KG1 (cell line): ENCODE measurements at regions not wholly inside any gene's neighbourhood (a gene's known extent, or its start where the extent isn't known, plus 50 kb on each side); places are given as distances from the start of the nearest gene placed in this dataset.

ENCODE experiments used
- DNase-seq: peaks from one replicate; lab custom pipeline; 2025; lab: John Stamatoyannopoulos, UW

DNA sequence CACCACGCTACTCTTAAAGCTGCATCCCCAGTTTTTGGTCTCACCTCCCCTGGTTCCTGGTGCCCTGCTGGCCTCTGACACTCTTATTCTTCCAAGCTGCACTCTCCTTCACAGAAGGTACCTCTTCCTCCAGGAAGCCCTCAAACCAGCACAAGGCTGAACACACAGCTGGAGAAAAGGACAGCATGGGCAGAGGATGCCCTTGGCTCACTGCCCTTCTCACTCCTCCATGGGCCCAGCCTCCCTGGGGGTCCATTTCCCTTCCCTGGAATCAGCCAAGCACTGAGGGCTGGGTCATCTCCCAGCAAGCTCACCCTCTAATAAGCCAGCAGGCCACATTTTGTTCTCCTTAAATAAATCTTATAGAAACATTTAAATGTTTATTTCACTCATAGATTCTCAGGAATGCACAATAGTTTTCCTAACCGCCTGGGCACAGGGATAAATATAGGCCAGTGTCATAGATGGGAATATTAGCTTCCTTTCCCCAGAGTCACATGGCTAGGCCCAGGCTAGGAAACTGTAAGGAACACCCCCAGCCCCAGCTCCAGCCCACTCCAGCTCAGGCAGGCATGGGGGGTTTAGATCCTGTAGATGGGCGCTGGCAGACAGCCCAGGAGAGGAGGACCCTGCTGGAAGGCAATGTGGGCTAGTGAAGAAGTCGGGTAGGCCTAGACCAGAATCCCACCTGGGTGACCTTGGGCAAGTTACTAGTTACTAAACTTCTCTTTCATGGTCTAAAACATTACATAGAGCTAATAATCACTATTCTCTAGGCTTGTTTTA, 51.5 kb downstream of the IRAG1 start:
- DNase-seq, result no peak

DNA sequence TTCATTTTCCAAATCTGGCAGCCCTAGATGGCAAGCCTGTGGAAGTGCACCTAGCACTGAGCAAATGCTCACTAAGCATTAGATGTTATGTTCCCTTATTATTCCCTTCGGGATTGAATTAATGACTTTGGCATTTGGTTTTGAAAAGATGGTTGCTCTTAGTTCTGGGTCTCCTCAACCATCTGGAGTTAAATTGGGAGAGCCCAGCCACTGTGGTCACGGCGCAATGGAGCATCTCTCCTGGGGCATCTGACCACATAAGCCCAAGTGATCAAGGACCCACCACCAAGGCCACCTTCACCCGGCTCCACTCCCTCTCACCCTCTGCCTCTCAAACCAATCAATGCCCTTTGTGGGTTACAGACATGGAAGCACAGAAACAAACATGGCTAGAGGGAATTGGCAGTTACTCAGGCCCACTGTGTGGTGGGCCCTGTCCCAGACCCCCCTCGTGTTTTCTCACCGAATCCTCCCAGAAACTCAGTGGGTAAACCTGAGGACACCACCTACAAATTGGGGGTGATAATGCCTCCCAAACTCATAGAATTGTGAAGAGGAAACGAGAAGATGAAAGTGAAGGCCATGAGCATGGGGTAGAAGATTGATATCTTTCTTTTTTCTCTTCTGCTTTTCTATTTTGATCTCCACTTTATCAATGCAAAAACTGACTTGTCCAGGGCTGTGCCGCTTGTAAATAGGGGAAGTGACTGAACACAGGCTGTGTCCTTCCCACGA, 52.2 kb downstream of the IRAG1 start:
- peak; percentile 34 for DNase-seq

- DNase-seq, result peak; percentile 26
These were observed 53.2 kb downstream of the IRAG1 start for GRCh38 chr11:10640308-10640707.

- DNase-seq, result no peak
These were observed 54.2 kb downstream of the IRAG1 start for GRCh38 chr11:10639350-10639749.

- DNase-seq, result no peak
These were observed 55.1 kb downstream of the IRAG1 start for GRCh38 chr11:10638316-10638925.

- DNase-seq, result no peak
These were observed 55.8 kb downstream of the IRAG1 start for GRCh38 chr11:10637731-10638151.

- no peak for DNase-seq
These were observed 59.1 kb downstream of the IRAG1 start for GRCh38 chr11:10634407-10634806.

DNA sequence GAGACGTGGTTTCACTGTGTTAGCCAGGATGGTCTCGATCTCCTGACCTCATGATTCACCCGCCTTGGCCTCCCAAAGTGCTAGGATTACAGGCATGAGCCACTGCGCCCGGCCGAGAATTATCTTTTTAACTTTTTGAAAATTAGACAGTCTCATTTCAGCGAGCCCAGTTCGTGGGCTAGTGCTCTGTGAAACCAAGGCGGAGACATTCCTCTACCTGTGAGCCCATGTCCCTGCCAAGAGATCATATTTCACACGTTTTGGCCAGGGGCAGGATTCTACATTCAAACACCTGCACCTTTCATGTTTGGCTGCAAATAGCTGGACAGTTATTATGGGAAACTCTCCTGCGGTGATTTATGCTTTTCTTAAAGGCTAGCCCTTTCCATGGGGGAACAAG, 60.3 kb downstream of the IRAG1 start:
- no peak for DNase-seq

DNA sequence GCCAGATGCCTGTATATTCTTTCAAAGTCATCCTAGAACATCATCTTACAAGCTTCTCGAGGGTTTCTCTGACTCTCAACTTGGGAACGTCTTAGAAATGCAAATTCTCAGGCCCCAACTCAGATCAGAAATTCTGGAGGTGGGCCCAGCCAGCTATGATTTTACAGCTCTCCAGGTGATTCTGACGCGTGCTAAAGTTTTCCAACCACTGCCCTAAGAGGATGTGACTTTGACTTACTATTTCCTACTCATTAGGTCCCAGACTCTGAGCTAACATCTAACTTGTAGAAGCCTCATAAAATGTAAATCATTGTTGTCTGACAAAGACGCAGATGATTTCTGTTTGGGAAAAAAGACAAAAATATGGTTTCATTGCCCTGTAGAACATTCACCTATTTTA, 61.1 kb downstream of the IRAG1 start:
- DNase-seq, result no peak

DNA sequence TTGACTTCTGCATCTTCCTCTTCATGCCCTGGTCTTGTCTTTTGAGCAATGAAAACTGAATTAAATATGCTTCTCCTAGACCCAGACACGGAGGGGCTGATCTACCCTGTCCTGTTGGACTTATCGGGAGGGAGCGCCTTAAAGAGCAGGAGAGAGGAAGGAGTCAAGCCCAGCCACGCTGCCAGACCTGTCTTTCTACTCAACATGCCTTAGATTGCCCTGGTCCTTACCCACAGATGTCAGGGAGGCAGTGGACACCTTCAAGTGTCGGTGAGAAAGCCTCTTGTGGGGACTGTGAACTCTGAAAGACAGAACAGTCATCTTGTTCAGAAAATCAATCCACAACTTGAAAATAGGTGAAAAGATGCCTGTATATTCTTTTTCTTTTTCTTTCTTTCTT, 61.8 kb downstream of the IRAG1 start:
- no peak for DNase-seq

DNA sequence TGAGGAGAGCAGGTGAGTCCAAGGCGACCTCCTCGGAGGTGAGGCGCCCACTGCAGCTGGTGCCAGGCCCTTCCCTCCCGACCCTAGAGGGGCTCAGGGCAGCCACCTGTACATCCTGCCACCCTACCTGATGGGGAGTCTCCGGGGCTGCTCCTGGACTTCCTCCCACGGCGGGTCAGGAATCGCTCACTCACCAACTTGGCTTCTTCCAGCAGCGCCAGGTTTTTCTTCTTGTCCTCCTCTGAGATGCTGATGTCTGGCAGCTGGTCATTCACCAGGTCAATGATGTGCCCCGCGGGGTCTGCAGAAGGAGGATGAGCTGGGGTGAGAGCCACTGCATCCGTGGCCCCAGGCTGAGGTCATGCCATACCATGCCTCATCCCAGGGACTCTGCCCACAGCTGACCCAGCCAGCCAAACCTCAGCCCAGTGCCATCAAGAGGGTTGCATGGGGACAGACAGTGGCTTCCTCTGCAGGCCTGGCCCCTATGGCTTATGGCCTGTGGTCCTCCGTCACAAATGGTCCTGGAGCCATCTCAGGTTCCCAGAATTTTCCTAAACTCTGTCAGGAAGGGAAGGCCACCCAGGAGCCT, 61.0 kb upstream of the LYVE1 start:
- DNase-seq, result no peak

GRCh38 chr11:10628508-10629236, 60.2 kb upstream of the LYVE1 start:
- no peak for DNase-seq

DNA sequence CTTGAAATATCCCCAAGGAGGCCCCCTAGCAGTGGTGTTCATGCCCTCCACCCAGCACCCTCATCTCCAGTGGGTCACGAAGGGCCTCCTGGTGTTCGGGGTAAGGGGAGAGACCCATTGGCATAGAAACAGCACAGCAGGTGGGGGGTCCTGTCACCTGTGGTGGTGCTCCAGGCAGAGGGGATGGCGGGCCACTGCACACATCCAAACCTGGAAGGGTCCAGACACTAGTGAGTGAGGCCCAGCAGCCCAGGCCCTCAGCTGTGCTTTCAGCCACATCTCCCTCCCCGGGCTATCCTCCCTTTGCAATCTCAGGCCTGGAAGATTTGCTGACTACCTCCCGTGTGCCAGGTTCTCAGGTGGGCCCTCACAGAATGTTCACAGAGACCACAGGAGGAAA, 59.4 kb upstream of the LYVE1 start:
- DNase-seq, result no peak

- DNase-seq, result no peak
These were observed 58.8 kb upstream of the LYVE1 start for GRCh38 chr11:10627291-10627690.

DNA sequence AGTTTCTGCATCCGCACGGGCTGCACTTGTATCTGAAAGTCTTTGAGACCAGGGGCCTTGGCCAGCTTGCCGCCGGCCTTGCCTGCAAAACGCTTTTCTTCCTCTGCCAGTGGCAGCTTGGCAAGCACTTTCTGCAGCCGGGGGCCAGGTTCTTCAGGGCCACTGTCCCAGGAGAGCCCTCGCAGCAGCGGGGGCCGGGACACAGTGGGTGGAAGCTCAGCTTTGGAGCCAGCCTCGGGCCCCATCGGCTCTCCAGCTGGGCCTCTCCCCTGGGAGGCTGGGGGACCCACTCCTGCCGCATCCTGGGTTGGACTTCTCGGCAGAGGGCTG, 57.5 kb upstream of the LYVE1 start:
- no peak for DNase-seq

DNA sequence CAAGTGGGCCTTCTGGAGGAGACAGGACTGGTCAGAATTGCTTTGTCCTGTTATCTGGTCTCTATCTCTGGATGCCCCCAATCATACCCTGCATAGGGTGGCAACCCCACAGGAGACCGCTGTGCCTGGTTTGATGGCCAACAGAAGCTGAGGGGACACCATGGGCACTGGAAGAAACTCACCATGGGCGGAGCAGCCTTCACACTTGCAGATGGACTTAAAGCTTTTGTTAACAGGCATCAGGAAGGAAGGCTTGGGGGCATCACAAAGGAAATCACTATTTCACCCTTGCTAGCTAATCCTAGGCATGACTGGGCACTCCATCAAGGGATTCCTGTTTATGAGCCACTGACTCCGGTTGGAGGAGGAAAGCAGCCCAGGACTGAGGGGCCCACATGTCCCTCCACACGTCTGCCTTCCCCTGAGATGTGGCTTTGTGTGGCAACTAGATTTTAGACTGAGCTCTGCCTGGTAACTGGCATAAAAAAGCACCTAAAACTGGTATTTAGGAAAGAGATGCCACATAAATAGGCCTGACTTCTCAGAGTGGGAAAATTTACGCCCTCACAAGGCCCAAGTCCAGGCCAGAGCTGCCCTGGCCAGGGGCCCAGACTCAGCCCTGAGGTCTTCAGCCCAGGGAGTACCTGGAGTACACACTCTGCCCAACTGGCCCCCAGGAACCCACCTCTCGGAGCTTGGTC, 57.0 kb upstream of the LYVE1 start:
- DNase-seq, result no peak

DNA sequence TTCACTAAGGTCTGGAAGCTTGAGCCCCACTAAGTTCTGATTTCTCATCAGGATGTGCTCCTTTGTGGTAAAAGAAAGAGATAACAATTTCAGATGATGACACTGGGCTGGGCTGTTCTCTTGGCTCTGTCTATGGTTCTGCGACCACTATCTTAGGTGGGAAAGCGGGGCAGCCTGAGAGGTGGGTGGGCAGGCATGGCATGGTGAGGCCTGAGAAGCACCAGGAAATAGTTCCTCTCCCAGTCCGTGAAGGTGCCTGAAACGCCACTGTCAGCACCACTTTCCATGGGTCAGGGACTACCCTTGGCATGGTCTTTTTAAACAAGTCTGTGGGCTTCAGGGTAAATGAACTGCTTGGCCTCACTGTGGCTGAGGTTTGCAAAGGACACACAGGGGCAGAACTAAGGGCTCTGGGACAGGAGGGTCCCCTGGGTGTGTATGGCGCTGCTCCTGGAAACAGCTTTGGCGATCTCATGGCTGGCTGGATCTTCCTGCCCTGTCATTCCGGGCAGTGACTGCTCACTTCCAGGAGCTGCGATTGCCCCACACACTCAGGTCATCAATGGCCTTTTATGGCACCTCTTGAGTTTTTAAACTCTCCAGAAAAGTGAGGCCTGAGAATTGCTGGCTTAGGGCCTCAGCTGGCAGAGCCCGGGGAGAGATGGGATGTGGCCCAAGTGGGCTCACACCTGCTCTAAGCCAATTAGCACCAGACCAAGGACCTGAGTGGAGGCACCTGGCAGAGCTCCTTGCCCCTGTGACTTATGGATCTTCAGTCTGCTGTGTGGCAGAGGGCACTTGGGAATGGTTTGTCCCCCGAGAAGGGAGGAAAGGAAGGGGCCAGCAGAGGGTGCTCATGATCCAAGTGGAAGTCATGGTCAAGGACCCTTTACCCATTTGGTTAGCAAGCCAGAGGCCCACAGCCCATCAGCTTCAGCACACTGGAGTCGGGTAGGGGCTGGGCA, 55.6 kb upstream of the LYVE1 start:
- no peak for DNase-seq

DNA sequence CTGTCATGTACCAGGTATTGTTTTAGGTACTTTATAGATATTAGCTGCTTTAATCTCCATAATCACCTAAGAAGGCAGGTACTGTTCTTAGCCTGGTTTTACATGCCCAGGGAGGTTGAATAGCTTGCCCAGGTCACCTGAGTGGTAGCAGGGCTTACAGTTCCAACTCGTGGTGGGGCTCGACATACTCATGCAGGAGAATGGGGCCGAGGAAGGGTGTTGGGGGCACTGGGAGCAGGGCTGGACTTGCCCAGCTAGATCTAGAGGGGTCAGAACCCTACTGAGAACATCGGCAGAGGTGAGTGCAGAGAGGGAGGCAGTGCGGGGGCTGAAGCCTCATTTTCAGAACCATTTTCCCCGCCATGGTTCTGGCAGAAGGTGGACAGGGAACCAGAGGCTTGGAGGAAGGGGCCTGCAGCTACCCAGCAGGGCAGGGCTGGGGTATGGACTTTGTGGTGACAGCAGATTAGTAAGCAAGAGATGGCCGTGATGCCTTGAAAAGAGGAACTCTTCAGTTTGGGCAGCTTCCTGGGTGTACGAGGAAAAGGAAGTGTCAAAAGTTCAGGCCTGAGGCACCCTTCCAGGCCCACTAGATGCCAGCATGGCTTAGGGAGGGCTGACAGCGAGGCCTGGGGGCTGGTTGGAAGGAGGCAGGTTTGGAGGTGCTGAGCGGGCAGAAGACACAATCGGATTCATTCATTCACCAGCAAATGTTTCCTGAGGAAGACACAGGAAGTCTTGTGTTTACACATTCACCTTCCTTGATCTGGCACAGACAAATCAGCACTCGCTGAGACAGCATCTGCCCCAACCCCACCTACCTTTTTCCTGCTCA, 54.7 kb upstream of the LYVE1 start:
- DNase-seq, result peak; percentile 55

DNA sequence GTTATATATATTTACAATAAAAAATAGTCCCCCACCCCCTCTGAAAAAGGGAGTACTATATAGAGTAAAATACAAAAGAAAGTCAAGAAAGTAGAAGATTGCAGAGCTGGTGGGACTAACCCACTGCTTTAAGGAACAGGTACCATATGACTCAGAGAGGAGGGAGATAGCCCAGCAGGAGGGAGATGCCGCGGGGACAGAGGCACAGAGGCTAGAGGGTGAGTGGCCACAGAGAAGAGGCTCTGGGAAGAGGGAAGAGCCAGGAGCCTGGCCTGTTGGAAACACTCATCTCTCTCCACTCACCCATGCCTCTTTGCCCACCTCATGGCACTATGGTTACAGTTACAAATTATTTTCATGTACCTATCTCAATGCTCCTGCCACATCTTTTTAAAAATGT, 53.6 kb upstream of the LYVE1 start:
- DNase-seq, result no peak
